GM21737 (cell line): ENCODE measurements at regions not wholly inside any gene's neighbourhood (a gene's known extent, or its start where the extent isn't known, plus 50 kb on each side); places are given as distances from the start of the nearest gene placed in this dataset.

Experiments
- ATAC-seq: cut with Tn5 transposase; IDR thresholded peaks from one replicate; pipeline ENCODE4 v1.9.1; 2021; ENCODE audit warnings: mild to moderate bottlenecking, moderate library complexity; ENCODE audit not compliant: unreplicated experiment

DNA sequence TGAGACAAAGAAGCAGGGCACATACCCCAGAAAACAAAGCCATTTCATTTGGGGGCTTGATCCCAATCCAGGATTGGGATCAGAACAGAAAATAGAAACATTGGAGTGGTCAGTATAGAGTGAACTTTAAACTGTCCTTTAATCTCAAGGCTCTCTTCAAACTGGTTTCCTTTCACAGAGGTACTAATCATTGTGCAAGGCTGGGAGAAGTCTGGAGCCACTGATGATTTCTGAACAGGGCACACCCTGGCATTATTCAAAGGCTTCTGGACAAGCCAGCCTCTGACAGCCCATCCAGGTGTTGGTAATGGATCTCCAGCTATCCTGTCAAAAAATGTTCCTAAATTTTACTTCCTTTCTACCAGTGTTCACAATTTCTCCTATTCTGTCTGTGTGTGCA lies 244.5 kb downstream of the DDX3Y start:
- no peak for ATAC-seq

DNA sequence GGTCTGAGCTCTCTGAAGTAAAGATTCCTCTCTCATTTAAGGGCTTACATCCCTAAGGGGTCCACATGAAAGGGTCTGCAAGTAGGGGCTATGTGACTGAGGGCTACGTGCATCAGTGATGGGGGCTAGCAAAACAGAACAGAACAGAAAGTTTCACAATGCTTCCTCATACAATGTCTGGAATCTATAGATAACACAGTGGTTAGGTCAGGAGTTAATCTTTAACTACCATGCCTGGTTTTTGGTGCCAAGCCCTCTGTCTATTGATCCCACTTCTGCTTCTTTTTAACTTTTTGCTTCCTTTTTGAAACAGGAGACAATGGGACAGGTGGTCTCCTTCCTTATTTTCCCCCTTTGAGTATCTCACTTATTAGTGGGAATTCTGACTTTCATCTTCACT lies 263.0 kb downstream of the DDX3Y start:
- ATAC-seq, result no peak

DNA sequence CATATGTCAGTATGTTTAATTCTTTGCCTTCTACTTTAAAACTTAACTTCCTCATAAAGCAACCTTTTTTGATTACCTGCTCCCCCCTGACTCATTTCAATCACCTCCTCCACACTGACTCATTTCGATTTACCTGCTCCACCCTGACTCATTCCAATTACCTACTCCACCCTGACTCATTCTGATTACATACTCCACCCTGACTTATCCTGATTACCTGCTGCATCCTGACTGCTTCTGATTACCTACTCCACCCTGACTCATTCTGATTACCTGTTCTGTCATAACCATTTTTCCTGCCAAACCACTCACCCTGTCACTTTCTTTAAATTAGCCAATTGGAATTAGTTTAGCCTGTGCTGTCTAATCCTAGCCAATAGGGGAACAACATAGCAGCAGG lies 263.6 kb downstream of the DDX3Y start:
- ATAC-seq, result no peak
